ENCODE measurements at regions not wholly inside any gene's neighbourhood (a gene's known extent, or its start where the extent isn't known, plus 50 kb on each side); places are given as distances from the start of the nearest gene placed in this dataset.

GRCh38 chr1:95991787-95992520, 729.6 kb upstream of the PTBP2 start:
- no peak for DNase-seq (ENCODE audit: low spot score)

DNA sequence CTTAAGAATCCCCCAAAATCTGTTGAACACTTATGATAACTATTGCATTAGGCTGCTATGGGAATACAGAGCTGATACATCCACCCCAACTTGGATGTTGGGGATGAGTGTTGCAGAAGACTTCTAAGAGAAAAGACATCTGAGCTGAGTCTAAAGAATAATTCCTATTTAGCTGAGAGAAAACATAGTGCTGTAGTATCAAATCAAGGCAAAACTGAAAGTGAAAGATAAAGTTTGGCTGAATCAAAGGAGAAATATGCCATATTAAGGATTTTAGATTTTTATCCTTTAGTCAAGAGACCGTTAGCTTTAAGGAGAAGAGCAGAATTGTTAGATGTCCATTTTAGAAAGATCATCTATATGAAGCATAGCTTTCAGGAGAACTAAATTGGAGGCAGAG, 726.9 kb upstream of the PTBP2 start:
- no peak for DNase-seq (ENCODE audit: low spot score)

- no peak for DNase-seq (ENCODE audit: low spot score)
These were observed 719.4 kb upstream of the PTBP2 start for GRCh38 chr1:96002201-96002600.

DNA sequence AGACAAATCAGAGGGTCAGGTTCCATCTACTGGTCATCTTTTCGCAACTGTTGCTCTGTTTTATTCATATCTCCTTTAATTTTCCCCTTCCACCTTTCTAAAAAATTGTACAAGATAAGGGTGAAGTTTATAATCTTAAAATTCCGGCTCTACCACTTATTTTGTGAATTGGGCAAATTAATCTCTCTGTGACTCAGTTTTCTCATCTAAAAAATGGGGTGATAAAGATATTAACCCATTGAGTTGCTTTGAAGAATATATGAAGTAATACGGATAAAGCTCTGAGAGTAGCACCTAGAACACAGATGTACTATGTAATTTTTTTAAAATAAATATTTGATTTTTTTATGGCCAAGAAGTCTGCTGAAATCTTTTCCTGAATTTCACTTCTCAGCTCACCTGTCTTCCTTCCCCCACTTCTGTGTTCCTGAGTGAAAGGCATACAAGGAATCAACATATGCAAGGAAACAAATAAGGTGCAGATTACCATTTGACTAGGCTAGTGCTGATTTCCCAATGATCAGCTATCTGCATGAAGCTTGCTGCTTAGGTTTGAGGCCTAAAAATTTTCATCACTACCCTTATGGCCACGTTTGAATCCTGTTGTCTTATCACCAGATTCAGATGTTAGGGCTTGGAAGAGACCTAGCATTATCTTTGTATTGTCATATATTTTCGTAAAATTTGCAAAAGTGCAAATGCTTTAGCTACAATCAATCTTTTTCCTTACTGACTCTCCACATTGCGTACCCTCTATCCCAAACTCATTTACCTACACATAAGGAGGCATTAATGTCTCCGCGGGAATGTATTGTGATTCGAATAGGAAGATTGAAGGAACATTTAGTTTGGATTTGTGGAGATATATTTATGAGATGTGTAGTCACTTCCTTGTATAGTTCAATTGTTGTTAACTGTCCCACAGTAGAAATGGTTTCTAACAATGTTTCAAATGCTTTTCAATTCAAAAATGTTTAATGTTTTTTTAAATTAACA, 718.3 kb upstream of the PTBP2 start:
- no peak for DNase-seq (ENCODE audit: low spot score)

DNA sequence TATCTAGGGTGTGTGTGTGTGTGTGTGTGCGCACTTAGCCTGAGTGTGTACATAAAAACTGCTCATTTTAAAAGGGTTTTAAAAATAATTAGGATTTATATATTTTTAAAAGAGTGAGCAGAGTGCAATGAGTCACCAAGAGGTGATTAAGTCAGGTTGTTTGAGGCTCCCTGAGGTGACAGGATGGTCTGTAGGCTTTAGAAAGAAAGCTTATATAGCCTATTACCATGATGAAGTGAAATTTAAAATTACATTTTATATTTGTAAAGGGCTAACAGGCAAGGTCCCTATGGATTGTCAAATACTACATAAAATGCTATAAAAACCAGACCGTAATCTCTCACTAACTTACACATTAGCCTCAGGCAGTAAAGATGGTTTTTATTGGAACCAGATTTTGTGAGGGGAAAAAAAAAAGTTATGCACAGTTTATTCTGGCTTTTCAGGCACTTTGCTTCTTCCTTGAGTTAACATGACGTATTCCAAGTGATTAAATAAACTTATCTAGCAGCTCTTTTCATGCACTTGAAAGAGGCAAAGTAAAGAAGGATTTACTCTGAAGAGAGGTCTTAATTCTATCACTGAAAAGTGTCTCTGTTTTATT, 711.7 kb upstream of the PTBP2 start:
- DNase-seq (ENCODE audit: low spot score), result no peak

- no peak for DNase-seq (ENCODE audit: low spot score)
These were observed 710.0 kb upstream of the PTBP2 start for GRCh38 chr1:96011606-96012005.

DNA sequence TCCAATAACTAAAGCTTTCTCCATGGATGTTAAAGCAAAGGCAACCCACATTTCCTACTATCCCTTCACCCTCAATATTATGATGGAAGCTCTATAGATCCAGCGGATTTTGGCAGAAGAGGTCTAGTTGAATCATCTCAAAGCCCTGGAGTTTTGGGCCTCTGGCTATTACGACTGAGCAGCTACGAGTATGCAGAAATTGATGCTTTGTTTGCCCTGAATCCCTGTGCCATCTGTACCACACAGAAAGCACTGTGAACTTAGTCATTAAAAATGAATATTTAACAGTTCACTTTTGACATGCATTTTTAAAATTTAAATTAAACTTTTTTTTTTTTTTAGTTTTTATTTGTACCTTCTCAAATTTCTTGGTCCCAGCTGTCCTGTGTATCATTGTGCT, 705.4 kb upstream of the PTBP2 start:
- no peak for DNase-seq (ENCODE audit: low spot score)

GRCh38 chr1:96020378-96020777, 701.2 kb upstream of the PTBP2 start:
- no peak for DNase-seq (ENCODE audit: low spot score)

GRCh38 chr1:96025062-96025461, 696.5 kb upstream of the PTBP2 start:
- no peak for DNase-seq (ENCODE audit: low spot score)

DNA sequence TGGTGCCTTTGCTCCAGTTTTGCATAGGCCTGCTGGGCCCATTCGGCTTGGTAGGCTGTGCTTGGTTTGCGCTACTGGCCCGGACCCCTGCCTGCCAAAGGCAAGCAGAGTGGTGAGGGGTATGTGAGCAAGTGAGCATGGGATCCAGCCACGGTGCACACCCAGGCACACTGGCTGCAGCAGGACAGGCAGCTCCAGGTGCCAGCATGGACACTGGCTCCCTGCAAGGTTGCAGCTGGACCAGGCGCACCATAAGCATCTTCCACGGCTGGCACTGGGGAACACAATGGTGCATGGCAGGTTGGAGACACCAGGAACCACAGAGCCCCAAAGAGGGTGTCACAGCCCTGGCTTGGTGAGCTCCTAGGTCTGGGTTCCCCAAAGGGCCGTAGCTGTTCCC, 693.5 kb upstream of the PTBP2 start:
- no peak for DNase-seq (ENCODE audit: low spot score)

DNA sequence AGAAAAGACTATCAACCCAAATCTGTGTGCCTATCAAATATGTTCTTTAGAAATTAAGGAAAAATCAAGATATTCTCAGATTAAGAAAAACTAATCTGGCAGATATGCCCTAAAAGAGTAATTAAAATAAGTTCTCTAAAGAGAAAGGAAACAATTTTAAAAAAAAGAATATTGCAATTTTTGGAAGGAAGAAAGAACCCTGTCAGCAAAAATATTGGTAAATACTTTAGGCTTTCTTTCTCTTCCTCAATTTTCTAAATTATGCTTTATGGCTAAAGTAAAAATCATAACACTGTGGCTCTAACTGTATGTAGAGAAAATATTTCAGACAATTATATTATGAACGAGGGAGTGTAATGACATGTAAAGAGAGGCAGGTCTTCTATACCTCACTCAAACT, 691.3 kb upstream of the PTBP2 start:
- no peak for DNase-seq (ENCODE audit: low spot score)

GRCh38 chr1:96034006-96034405, 687.6 kb upstream of the PTBP2 start:
- no peak for DNase-seq (ENCODE audit: low spot score)

GRCh38 chr1:96036763-96037162, 684.8 kb upstream of the PTBP2 start:
- no peak for DNase-seq (ENCODE audit: low spot score)

- no peak for DNase-seq (ENCODE audit: low spot score)
These were observed 682.9 kb upstream of the PTBP2 start for GRCh38 chr1:96038636-96039035.

DNA sequence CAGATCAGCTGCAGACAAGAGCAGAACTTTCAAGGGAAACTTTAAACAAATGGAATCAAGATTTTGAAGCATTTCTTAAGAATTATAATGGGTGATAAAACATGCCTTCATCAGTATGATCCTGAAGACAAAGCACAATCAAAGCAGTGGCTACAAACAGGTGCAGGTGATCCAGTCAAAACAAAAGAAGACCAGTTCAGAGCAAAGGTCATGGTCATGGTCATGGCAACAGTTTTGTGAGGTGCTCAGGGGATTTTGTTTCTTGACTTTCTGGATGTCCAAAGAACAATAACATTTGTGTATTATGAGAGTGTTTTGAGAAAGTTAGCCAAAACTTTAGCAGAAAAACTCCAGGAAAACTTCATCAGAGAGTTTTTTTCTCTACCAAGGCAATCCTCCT, 681.7 kb upstream of the PTBP2 start:
- no peak for DNase-seq (ENCODE audit: low spot score)

- DNase-seq (ENCODE audit: low spot score), result no peak
These were observed 680.1 kb upstream of the PTBP2 start for GRCh38 chr1:96041470-96041869.

DNA sequence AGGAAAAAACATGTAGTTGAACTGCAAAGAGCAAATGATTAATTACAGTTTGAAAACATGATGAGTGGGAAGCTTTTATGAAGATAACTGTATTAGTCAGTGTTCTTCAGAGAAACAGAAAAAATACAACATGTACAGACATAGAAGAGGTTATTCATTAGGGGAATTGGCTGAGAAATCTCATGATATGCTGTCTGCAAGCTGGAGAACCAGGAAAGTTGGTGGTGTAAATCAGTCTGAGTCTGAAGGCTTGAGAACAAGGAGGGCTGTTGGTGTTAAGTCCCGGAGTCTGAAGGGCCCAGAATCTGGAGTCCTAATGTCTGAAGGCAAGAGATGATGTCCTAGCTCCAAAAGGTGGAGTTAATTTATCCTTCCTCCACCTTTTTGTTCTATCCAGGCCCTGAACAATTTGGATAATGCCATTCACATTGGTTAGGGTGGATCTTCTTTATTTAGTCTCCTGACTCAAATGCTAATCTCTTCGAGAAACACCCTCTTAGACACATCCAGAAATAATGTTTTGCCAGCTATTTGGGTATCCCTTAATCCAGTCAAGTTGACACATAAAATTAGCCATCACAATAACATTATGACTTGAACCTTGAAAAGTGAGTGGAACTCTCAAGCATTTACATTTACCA, 672.9 kb upstream of the PTBP2 start:
- DNase-seq (ENCODE audit: low spot score), result no peak

GRCh38 chr1:96049759-96050409, 671.7 kb upstream of the PTBP2 start:
- no peak for DNase-seq (ENCODE audit: low spot score)

GRCh38 chr1:96059276-96059675, 662.3 kb upstream of the PTBP2 start:
- DNase-seq (ENCODE audit: low spot score), result peak; percentile 11

- no peak for DNase-seq (ENCODE audit: low spot score)
These were observed 661.8 kb upstream of the PTBP2 start for GRCh38 chr1:96059736-96060135.

- DNase-seq (ENCODE audit: low spot score), result no peak
These were observed 661.0 kb upstream of the PTBP2 start for GRCh38 chr1:96060621-96061020.

All from SK-N-DZ (cell line).